ENCODE measurements at regions not wholly inside any gene's neighbourhood (a gene's known extent, or its start where the extent isn't known, plus 50 kb on each side); places are given as distances from the start of the nearest gene placed in this dataset.

DNA sequence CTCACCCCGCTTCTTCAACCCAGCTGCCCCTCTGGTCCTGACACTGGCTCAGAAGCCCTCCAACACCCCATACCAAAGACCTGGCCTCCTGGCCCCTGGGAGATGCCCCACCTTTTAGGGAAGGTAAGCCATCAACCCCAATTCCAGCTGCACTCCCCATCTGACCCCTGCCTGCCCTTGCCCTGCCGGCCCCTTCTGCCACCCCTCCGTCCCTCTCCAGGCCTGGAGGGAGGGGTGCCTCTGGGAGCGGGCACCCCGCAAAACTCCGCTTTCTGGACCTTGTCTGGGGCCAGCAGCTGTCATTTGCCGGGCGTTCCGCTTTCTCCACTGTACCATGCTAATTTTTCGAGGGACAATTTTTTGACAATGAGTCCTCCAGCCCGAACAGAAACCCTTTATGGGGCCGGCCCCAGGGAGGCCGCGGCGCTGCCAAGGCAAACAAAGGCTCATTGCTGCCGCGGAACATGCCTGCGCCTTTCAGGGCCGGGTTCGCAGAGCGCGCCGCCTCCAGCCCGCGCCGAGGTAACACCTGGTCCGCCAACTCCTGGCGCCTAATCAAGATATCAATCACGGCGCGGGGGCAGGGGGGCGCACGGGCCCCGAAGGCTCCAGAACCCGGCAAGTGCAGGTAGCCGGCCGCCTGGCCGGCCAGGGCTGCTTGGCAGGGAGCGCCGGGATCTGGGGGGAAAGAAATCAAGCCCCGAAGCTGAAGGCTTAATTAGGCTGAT, 96.0 kb downstream of the INHBB start:
- no peak for DNase-seq

GRCh38 chr2:120442541-120442922, 96.6 kb downstream of the INHBB start:
- no peak for DNase-seq

- no peak for DNase-seq
Observed at GRCh38 chr2:120442923-120443571, 97.1 kb downstream of the INHBB start.

GRCh38 chr2:120443946-120444345, 98.0 kb downstream of the INHBB start:
- DNase-seq, result no peak

DNA sequence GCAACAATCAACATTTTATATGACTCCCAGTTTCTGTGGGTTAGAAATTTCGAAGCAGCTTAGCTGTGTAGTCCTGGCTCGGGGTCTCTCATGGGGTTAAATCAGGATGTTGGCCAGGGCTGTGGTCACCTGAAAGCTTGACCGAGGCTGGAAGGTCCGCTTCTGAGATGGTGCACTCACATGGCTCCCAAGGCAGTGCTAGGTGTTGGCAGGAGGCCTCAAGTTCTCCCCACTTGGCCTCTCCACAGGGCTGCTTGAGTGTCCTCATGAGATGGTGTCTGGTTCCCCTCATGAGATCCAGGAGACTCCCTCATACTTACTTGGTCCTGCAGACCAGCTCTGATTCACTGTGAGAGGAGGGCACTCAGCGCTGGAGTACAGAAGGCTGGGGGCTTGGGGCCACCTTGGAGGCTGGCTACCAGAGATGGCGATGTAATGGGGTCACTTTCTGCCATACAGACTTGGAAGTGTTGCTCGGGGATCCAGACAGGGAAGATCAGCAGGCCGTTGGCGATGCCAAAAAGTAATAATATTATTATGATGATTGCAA, 98.8 kb downstream of the INHBB start:
- no peak for DNase-seq

GRCh38 chr2:120445449-120446143, 99.7 kb downstream of the INHBB start:
- DNase-seq, result no peak

DNA sequence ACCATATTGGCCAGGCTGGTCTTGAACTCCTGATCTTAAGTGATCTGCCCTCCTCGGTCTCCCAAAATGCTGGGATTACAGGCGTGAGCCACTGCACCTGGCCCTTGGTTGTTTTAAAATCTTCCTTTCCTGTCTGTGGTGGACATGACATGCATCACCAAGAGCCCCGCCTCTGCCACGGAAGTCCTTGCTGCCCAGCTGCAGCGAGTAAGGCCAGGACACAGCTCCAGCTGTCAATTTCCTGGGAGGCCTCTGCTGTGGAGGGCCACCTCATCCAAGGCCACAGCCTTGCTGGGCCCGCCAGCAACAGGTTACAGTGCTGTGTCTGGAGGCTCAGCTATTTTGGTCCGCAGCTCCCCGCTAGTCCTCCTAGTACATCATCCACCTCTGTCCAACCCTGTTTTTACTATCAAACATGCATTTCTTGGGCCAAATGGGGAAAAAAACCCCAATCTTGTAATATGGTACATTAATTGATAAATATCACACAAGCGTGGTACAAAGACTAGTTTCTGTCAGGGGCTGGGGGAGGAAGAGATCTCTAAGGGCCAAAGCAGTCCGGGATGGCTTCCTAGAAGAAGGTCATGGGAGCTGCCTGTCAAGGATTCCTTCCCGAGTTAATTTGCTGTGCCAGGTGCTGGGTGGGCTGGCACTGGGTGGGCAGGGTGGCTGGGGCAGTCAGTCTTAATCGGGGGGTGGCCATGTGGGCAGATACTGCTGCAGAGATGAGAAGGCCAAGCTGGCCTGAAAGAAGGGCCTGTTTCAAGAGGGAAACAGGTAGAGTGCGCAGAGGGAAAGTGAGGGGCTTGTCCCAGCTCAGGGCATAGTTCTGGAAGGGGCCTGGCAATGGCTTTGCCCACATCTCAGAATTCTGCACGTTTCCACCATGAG, 100.5 kb downstream of the INHBB start:
- DNase-seq, result no peak

DNA sequence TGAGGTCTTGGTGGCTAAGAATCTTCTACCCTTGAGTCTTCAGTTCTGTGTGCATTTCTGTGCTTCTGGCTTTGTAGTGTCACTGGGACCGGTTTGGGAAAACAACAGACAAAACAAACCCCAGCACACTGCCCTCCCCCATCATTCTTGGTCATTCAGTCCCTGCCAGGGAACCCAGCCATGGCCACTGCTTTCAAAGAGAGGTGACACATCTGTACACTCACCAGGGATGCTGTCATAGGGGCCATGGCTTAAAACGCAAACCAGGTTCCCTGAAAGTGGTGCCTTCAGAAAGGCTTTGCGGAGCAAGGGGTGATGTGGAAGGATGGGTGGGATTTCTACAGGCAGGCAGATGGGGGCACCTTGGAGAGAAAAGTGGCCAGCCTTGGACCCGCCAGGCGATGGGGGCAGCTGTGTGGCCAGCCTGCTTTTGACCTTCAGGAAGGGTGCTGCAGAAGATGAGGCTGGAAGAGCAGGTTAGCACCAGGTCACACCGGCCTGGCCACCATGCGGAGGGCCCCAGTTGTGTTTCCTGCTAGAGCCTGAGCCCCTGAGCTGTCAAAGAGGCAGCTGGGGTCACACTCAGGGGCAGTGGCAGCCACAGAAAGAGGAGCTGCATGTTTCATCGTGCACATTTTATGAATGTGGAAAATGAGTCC, 101.3 kb downstream of the INHBB start:
- DNase-seq, result no peak

GRCh38 chr2:120448436-120448835, 102.5 kb downstream of the INHBB start:
- DNase-seq, result no peak

GRCh38 chr2:120448961-120449810, 103.2 kb downstream of the INHBB start:
- DNase-seq, result no peak

DNA sequence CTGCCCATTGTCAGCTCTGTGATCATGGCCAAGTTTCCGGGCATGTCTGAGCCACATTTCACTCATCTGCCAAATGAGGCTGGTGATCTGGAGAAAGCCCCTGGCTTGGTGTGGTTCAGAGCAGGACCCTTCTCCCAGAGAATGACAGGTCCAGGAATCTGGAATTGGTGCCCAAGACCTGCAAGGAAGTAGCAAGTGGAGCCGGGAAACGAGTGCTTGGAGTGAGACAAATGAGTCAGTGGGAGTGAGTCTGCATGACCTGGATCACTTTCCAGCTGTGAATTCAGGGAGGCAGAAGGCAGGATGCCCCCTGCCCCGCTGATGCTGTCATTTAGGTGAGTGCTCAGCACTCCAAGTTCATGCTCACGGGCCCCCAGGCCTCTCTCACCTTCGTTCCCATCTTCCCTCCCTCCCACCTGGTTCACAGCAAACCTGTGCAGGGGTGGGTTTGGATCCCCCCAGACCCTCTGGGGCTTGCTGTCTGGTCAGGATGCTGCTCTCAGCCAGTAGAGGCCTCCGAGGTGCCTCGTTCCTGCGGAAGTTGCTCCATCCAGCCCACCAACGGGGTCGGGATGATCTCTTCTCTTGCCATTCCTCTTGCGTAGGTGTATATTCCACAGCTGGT, 104.4 kb downstream of the INHBB start:
- DNase-seq, result no peak

GRCh38 chr2:120451334-120451733, 105.4 kb downstream of the INHBB start:
- no peak for DNase-seq

- no peak for DNase-seq
Observed at GRCh38 chr2:120452131-120452530, 106.2 kb downstream of the INHBB start.

DNA sequence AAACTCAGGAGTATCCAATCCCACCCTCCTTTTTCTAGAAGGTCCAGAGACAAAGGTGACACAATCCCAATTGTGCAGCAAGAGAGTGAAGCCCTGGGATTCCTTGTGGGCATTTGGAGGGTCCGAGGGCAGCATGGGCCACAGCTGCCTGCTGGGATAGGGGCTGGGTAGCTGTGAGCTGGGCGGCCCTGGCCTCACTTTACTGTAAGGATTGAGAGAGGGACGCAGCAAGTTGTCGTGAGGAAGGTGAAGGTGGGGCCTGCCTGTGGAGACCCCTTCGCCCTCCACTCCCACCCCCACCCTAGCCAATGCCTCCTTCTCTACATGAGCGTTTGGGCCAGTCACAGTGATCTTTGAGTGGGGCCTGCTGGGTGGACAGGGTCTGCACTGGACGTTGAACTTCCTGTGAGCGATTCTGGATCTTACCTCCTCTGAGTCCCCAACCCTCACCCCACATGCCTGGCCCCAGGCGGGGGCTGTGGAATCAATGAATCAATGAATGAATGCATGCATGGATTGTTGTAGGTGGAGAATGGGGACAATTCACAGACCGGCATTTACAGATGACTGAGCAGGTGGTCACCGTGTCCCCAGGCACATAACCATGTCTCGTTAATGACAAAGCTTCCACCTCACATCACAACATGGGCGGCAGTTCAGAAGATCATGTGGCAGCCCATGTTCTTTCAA, 107.2 kb downstream of the INHBB start:
- DNase-seq, result no peak

DNA sequence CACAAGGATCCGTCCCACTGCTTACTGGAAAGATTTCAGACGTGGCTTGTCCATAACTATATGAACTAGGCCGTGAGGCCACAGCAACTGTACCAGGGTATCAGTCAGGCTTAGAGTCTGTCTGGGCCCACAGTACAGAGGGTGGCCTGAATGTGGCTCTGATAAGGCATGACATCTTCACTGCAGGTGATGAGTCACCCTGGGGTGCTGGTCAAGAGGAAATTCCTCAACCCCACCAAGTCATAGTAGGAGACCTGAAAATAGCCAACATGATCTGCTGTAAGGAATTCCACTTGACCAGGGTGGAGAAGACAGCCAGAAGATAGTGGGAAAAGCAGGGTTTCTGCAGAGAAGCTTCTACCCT, 107.7 kb downstream of the INHBB start:
- DNase-seq, result no peak

- no peak for DNase-seq
Observed at GRCh38 chr2:120454654-120455385, 108.9 kb downstream of the INHBB start.

- DNase-seq, result no peak
Observed at GRCh38 chr2:120455390-120455789, 109.5 kb downstream of the INHBB start.

DNA sequence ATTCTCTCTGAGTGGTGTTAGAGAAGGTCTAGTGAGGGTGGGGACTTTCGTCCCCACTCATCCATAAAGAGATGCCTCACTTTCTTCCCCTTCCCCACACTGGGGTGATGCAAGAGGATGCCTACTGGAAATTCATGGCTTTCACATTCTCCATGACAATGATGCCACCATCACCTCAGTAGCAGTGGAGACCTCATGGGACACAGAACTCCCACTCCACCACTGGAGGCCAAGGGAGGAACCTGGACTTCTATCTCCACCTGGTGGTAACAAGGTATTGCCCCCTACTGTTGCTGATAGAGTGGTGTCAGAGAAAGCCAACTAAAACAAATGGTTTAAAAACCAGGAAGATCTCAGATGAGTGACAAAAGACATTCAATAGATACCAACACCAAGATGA, 110.9 kb downstream of the INHBB start:
- no peak for DNase-seq

GRCh38 chr2:120460511-120460910, 114.6 kb downstream of the INHBB start:
- no peak for DNase-seq

- no peak for DNase-seq
Observed at GRCh38 chr2:120461092-120461491, 115.2 kb downstream of the INHBB start.

All from amniotic stem cell (primary cell).